H1 (cell line): ENCODE measurements at regions not wholly inside any gene's neighbourhood (a gene's known extent, or its start where the extent isn't known, plus 50 kb on each side); places are given as distances from the start of the nearest gene placed in this dataset.

Source experiments
- CTCF ChIA-PET: fragments of 300-600 bp; sonication (Branson Sonifier 250); formaldehyde crosslinking; loops from one replicate; lab custom pipeline; 2021; ENCODE audit not compliant: partially characterized antibody; lab: Charles Lee
- POLR2A ChIA-PET: fragments of 300-600 bp; sonication (Branson Sonifier 250); formaldehyde crosslinking; loops from one replicate; lab custom pipeline; 2021; ENCODE audit warnings: inconsistent platforms; ENCODE audit not compliant: partially characterized antibody; lab: Charles Lee
- DNase-seq, 2 experiments: peaks; one replicate each; pipeline versions ENCODE4 v3.0.0 to v3.0.0-alpha.2; 2010 to 2022; ENCODE audit warnings: low spot score in 2 of 2, low read depth in 1 of 2, mixed read lengths in 1 of 2
- FAIRE-seq: peaks from 2 replicates; lab custom pipeline; 2011; peaks lifted over from hg19 to GRCh38; lab: Jason Lieb, UNC
- H2AFZ ChIP-seq: 2 replicates; pipeline ENCODE4 v1.8.1; 2012; ENCODE audit warnings: low read length, inconsistent platforms
- H2AK5ac ChIP-seq: 2 replicates; pipeline ENCODE4 v1.6.1; 2013; ENCODE audit warnings: low read depth, low read length
- H2BK120ac ChIP-seq: replicated peaks from 2 replicates; pipeline ENCODE3; 2013; ENCODE audit warnings: low read depth, low read length, inconsistent platforms
- H2BK12ac ChIP-seq: 2 replicates; pipeline ENCODE4 v1.6.1; 2013; ENCODE audit warnings: low read depth, low read length
- H2BK15ac ChIP-seq: 2 replicates; pipeline ENCODE4 v1.6.1; 2013; ENCODE audit warnings: low read length
- H2BK20ac ChIP-seq: 2 replicates; pipeline ENCODE4 v1.6.1; 2013; ENCODE audit warnings: low read length
- H2BK5ac ChIP-seq: 2 replicates; pipeline ENCODE4 v1.6.1; 2013; ENCODE audit warnings: low read depth, low read length
- H3K14ac ChIP-seq: 2 replicates; pipeline ENCODE4 v1.6.1; 2013; ENCODE audit warnings: inconsistent platforms; ENCODE audit not compliant: insufficient read length
- H3K18ac ChIP-seq: 2 replicates; pipeline ENCODE4 v1.6.1; 2013; ENCODE audit warnings: low read length; ENCODE audit errors: extremely low read depth
- H3K23ac ChIP-seq: 2 replicates; pipeline ENCODE4 v1.6.1; 2013; ENCODE audit warnings: inconsistent platforms; ENCODE audit not compliant: insufficient read length
- H3K23me2 ChIP-seq: 2 replicates; pipeline ENCODE4 v1.6.1; 2013; ENCODE audit warnings: low read depth, low read length
- H3K27ac ChIP-seq: 2 replicates; pipeline ENCODE4 v1.6.1; 2011; ENCODE audit warnings: low read depth, low read length, inconsistent platforms
- H3K27me3 ChIP-seq, 4 experiments: replicated peaks in 1 of 4; 1 replicate in 1 of 4; 2 replicates in 3 of 4; pipeline versions ENCODE4 v1.6.1 to v1.8.1; 2011 to 2013; ENCODE audit warnings: low read length in 3 of 4, mild to moderate bottlenecking in 3 of 4, inconsistent platforms in 2 of 4, mixed read lengths in 2 of 4, moderate library complexity in 1 of 4; ENCODE audit not compliant: control insufficient read depth in 3 of 4, insufficient read depth in 3 of 4; ENCODE audit errors: extremely low read depth in 1 of 4
- H3K36me3 ChIP-seq, 4 experiments: 2 replicates each; pipeline versions ENCODE4 v1.6.1 to v1.8.1; 2011 to 2013; ENCODE audit warnings: mild to moderate bottlenecking in 4 of 4, low read length in 3 of 4, moderate library complexity in 2 of 4, control low read depth in 1 of 4, inconsistent platforms in 1 of 4; ENCODE audit not compliant: insufficient read depth in 4 of 4, control insufficient read depth in 2 of 4
- H3K4ac ChIP-seq: replicated peaks from 2 replicates; pipeline ENCODE3; 2013; ENCODE audit warnings: low read length, low read depth, mixed read lengths, inconsistent platforms; ENCODE audit not compliant: insufficient read length
- H3K4me1 ChIP-seq, 4 experiments: replicated peaks in 1 of 4; 1 replicate in 1 of 4; 2 replicates in 3 of 4; pipeline versions ENCODE4 v1.6.1 to v1.8.1; 2011 to 2013; ENCODE audit warnings: low read length in 3 of 4, inconsistent platforms in 2 of 4, mixed read lengths in 1 of 4; ENCODE audit not compliant: insufficient read depth in 4 of 4, control insufficient read depth in 3 of 4
- H3K4me2 ChIP-seq, 2 experiments: 2 replicates each; pipeline versions ENCODE4 v1.6.1 to v1.8.1; 2011 to 2013; ENCODE audit warnings: low read depth in 2 of 2, low read length in 2 of 2, control low read depth in 1 of 2, inconsistent platforms in 1 of 2, mild to moderate bottlenecking in 1 of 2; ENCODE audit not compliant: insufficient read depth in 1 of 2
- H3K4me3 ChIP-seq, 4 experiments: fragments of 200-600, 300-600 bp in 1 of 4; sonication (generic), shearing (Covaris generic), sonication (Bioruptor Twin) in 1 of 4; 2 replicates each; pipeline versions ENCODE4 v1.5.1 to v1.8.1; 2011 to 2016; ENCODE audit warnings: low read length in 4 of 4, low read depth in 3 of 4, control low read depth in 2 of 4, inconsistent platforms in 2 of 4, mild to moderate bottlenecking in 2 of 4, mixed read lengths in 1 of 4, moderate library complexity in 1 of 4; ENCODE audit not compliant: insufficient read depth in 2 of 4; ENCODE audit errors: extremely low read depth in 1 of 4
- H3K56ac ChIP-seq: replicated peaks from 2 replicates; pipeline ENCODE3; 2013; ENCODE audit warnings: low read depth, mild to moderate bottlenecking, mixed read lengths, low read length, inconsistent platforms; ENCODE audit not compliant: insufficient read length
- H3K79me1 ChIP-seq: 2 replicates; pipeline ENCODE4 v1.6.1; 2013; ENCODE audit warnings: low read depth, low read length, control low read depth
- H3K79me2 ChIP-seq, 2 experiments: 2 replicates each; pipeline versions ENCODE4 v1.6.1 to v1.8.1; 2012 to 2013; ENCODE audit warnings: low read length in 2 of 2, mild to moderate bottlenecking in 2 of 2, inconsistent platforms in 1 of 2; ENCODE audit not compliant: insufficient read depth in 2 of 2, control insufficient read depth in 1 of 2
- H3K9ac ChIP-seq, 4 experiments: replicated peaks in 1 of 4; 1 replicate in 1 of 4; 2 replicates in 3 of 4; pipeline versions ENCODE4 v1.6.1 to v1.8.1; 2011 to 2013; ENCODE audit warnings: low read depth in 3 of 4, low read length in 3 of 4, control low read depth in 2 of 4, mild to moderate bottlenecking in 2 of 4, moderate library complexity in 2 of 4, inconsistent platforms in 1 of 4; ENCODE audit errors: extremely low read depth in 1 of 4
- H3K9me3 ChIP-seq, 2 experiments: 2 replicates each; pipeline versions ENCODE4 v1.6.1 to v1.8.1; 2012 to 2013; ENCODE audit warnings: mild to moderate bottlenecking in 2 of 2, moderate library complexity in 2 of 2, control low read depth in 1 of 2, inconsistent platforms in 1 of 2, low read depth in 1 of 2, low read length in 1 of 2, mixed read lengths in 1 of 2; ENCODE audit not compliant: insufficient read depth in 2 of 2
- H4K20me1 ChIP-seq, 2 experiments: replicated peaks in 1 of 2; 2 replicates each; pipeline versions ENCODE3 to v1.8.1; 2011 to 2013; ENCODE audit warnings: inconsistent platforms in 2 of 2, low read length in 2 of 2, mild to moderate bottlenecking in 1 of 2; ENCODE audit not compliant: insufficient read depth in 2 of 2, control insufficient read depth in 1 of 2
- H4K5ac ChIP-seq: 2 replicates; pipeline ENCODE4 v1.6.1; 2013; ENCODE audit warnings: low read length, low read depth, mixed read lengths, inconsistent platforms; ENCODE audit not compliant: insufficient read length
- H4K8ac ChIP-seq: 2 replicates; pipeline ENCODE4 v1.8.0; 2013; ENCODE audit warnings: mild to moderate bottlenecking, moderate library complexity, low read length, inconsistent platforms; ENCODE audit not compliant: insufficient read depth; ENCODE audit errors: extremely low read depth
- H4K91ac ChIP-seq: replicated peaks from 2 replicates; pipeline ENCODE3; 2013; ENCODE audit warnings: low read length, mixed read lengths, inconsistent platforms; ENCODE audit not compliant: insufficient read length
- CHD7 ChIP-seq: fragments of 300-600 bp; sonication (generic); IDR thresholded peaks from 2 replicates; pipeline ENCODE4 v1.7.1; 2012; ENCODE audit warnings: low read length, moderate library complexity, mild to moderate bottlenecking, inconsistent platforms; ENCODE audit not compliant: insufficient replicate concordance
- WGBS, 2 experiments: shearing (Covaris generic) in 1 of 2; methylation state at CpG; one replicate each; pipeline versions ENCODE4 v1.1.6 to v1.1.7; 2013 to 2015; ENCODE audit warnings: low lambda C conversion rate in 2 of 2, mixed read lengths in 2 of 2, inconsistent platforms in 1 of 2, low coverage in 1 of 2, missing lambda C conversion rate in 1 of 2; ENCODE audit not compliant: insufficient replicate concordance in 2 of 2, insufficient coverage in 1 of 2, insufficient read length in 1 of 2; ENCODE audit errors: extremely low coverage in 1 of 2, missing lambda C conversion rate in 1 of 2; 5-methylcytosine and 5-hydroxymethylcytosine counted together

- Histone ChIP-seq H3K4me2 (no peak overlapping the region), H2BK12ac (no peak overlapping the region), H4K5ac (no peak overlapping the region), H2BK5ac (no peak overlapping the region), H3K4me1 (peaks cover 0 to 5% (median under 1%) of the 10 kb centered on the region in 4 experiments; a peak in 1 of 7 replicates), H3K79me1 (no peaks in the 10 kb centered on the region), H3K23ac (no peak overlapping the region), H3K79me2 (no peaks in the 10 kb centered on the region), H2BK15ac (no peak overlapping the region), H3K36me3 (no peaks in the 10 kb centered on the region), H3K18ac (no peak overlapping the region), H4K20me1 (no peaks in the 10 kb centered on the region), H3K9ac (no peak overlapping the region), H4K8ac (no peak overlapping the region), H3K9me3 (no peaks in the 10 kb centered on the region), H2AFZ (no peak overlapping the region), H4K91ac (no peak overlapping the region), H2BK20ac (no peak overlapping the region), H3K23me2 (no peaks in the 10 kb centered on the region), H3K27me3 (no peaks in the 10 kb centered on the region), H3K56ac (no peak overlapping the region), H3K4me3 (no peak overlapping the region), H2AK5ac (no peak overlapping the region), H3K27ac (no peak overlapping the region), H3K14ac (no peak overlapping the region), H2BK120ac (no peak overlapping the region), H3K4ac (no peak overlapping the region)
- WGBS, 2 experiments: 96% methylated on average over 1 of the region's 1 CpG; no CpG with 5 or more reads in 1 of the 2 experiments
- DNase-seq (no peak), FAIRE-seq (no peak)
- ChIA-PET CTCF (interaction anchor here (1.1 kb wide), 1 partner anchor 46 kb away, joined by 3 read pairs; no protein-coding TSS in a partner anchor), POLR2A (no interaction called here)
- TF ChIP-seq CHD7: no peak
Observed at GRCh38 chr5:33334829-33335228, 105.9 kb upstream of the TARS1 start.
